H9 (cell line): ENCODE measurements at regions not wholly inside any gene's neighbourhood (a gene's known extent, or its start where the extent isn't known, plus 50 kb on each side); places are given as distances from the start of the nearest gene placed in this dataset.

Source experiments
- DNase-seq: peaks from one replicate; pipeline ENCODE4 v3.0.0-alpha.2; 2017
- H2AFZ ChIP-seq: one replicate; pipeline ENCODE4 v1.6.1; 2013; ENCODE audit warnings: mild to moderate bottlenecking, low read length, control low read depth, moderate library complexity
- H2AK5ac ChIP-seq: 2 replicates; pipeline ENCODE4 v1.6.1; 2013; ENCODE audit warnings: low read length, control low read depth, mixed read lengths; ENCODE audit not compliant: insufficient read length
- H2BK120ac ChIP-seq: one replicate; pipeline ENCODE4 v1.6.1; 2013; ENCODE audit warnings: low read depth, mild to moderate bottlenecking, low read length, control low read depth, inconsistent platforms; ENCODE audit not compliant: poor library complexity, severe bottlenecking
- H2BK12ac ChIP-seq: 2 replicates; pipeline ENCODE4 v1.6.1; 2013; ENCODE audit warnings: low read length, control low read depth, mixed read lengths, low read depth; ENCODE audit not compliant: insufficient read length
- H2BK15ac ChIP-seq: 2 replicates; pipeline ENCODE4 v1.6.1; 2013; ENCODE audit warnings: low read depth, low read length, control low read depth
- H2BK20ac ChIP-seq: one replicate; pipeline ENCODE4 v1.6.1; 2013; ENCODE audit warnings: low read depth, mild to moderate bottlenecking, low read length, control low read depth, inconsistent platforms; ENCODE audit not compliant: poor library complexity, severe bottlenecking
- H2BK5ac ChIP-seq: 2 replicates; pipeline ENCODE4 v1.6.1; 2013; ENCODE audit warnings: low read length, control low read depth, mixed read lengths; ENCODE audit not compliant: insufficient read length
- H3K14ac ChIP-seq: 2 replicates; pipeline ENCODE4 v1.6.1; 2013; ENCODE audit warnings: low read length, control low read depth; ENCODE audit not compliant: insufficient read depth
- H3K18ac ChIP-seq: 2 replicates; pipeline ENCODE4 v1.6.1; 2013; ENCODE audit warnings: low read depth, mild to moderate bottlenecking, mixed read lengths, low read length, control low read depth; ENCODE audit not compliant: insufficient read length
- H3K23ac ChIP-seq: 2 replicates; pipeline ENCODE4 v1.6.1; 2013; ENCODE audit warnings: low read length, control low read depth, mixed read lengths, low read depth; ENCODE audit not compliant: insufficient read length
- H3K23me2 ChIP-seq: 2 replicates; pipeline ENCODE4 v1.6.1; 2013; ENCODE audit warnings: low read depth, mild to moderate bottlenecking, mixed read lengths, low read length, control low read depth; ENCODE audit not compliant: insufficient read length, poor library complexity, severe bottlenecking
- H3K27ac ChIP-seq: 2 replicates; pipeline ENCODE4 v1.5.1; 2013; ENCODE audit warnings: low read length, control low read depth, mixed read lengths, low read depth; ENCODE audit not compliant: insufficient read length
- H3K27me3 ChIP-seq: 2 replicates; pipeline ENCODE4 v1.6.1; 2013; ENCODE audit warnings: low read length, control low read depth, inconsistent platforms; ENCODE audit not compliant: insufficient read depth
- H3K4ac ChIP-seq: 2 replicates; pipeline ENCODE4 v1.6.1; 2013; ENCODE audit warnings: low read depth, mild to moderate bottlenecking, control low read depth, inconsistent platforms, low read length, moderate library complexity
- H3K4me1 ChIP-seq: 2 replicates; pipeline ENCODE4 v1.6.1; 2013; ENCODE audit warnings: low read length, control low read depth, inconsistent platforms; ENCODE audit not compliant: insufficient read depth
- H3K4me2 ChIP-seq: 2 replicates; pipeline ENCODE4 v1.6.1; 2013; ENCODE audit warnings: low read length, control low read depth, mixed read lengths; ENCODE audit not compliant: insufficient read length, insufficient read depth
- H3K56ac ChIP-seq: 2 replicates; pipeline ENCODE4 v1.6.1; 2013; ENCODE audit warnings: low read depth, mild to moderate bottlenecking, mixed read lengths, low read length, control low read depth; ENCODE audit not compliant: insufficient read length
- H3K79me1 ChIP-seq: 2 replicates; pipeline ENCODE4 v1.6.1; 2013; ENCODE audit warnings: low read depth, mild to moderate bottlenecking, moderate library complexity, low read length, control low read depth, inconsistent platforms; ENCODE audit not compliant: insufficient read depth, poor library complexity, severe bottlenecking
- H3K79me2 ChIP-seq: 2 replicates; pipeline ENCODE4 v1.6.1; 2013; ENCODE audit warnings: low read length, control low read depth, inconsistent platforms; ENCODE audit not compliant: insufficient read depth
- H3K9ac ChIP-seq: 2 replicates; pipeline ENCODE4 v1.6.1; 2013; ENCODE audit warnings: low read length, control low read depth, mixed read lengths; ENCODE audit not compliant: insufficient read length; ENCODE audit errors: extremely low read depth
- H3K9me3 ChIP-seq: one replicate; pipeline ENCODE4 v1.6.1; 2013; ENCODE audit warnings: low read depth, low read length, inconsistent platforms; ENCODE audit not compliant: control insufficient read depth
- H3T11ph ChIP-seq: one replicate; pipeline ENCODE4 v1.6.1; 2013; ENCODE audit warnings: mild to moderate bottlenecking, low read length, control low read depth, inconsistent platforms
- H4K20me1 ChIP-seq: one replicate; pipeline ENCODE4 v1.6.1; 2013; ENCODE audit not compliant: control insufficient read depth, insufficient read length, insufficient read depth
- H4K5ac ChIP-seq: 2 replicates; pipeline ENCODE4 v1.6.1; 2013; ENCODE audit warnings: low read depth, mild to moderate bottlenecking, mixed read lengths, low read length, control low read depth; ENCODE audit not compliant: insufficient read length
- H4K8ac ChIP-seq: replicated peaks from 2 replicates; pipeline ENCODE4 v1.6.1; 2013; ENCODE audit warnings: low read length, control low read depth, mixed read lengths, low read depth; ENCODE audit not compliant: insufficient read length
- H4K91ac ChIP-seq: 2 replicates; pipeline ENCODE4 v1.6.1; 2013; ENCODE audit warnings: low read depth, mild to moderate bottlenecking, moderate library complexity, mixed read lengths, low read length, control low read depth; ENCODE audit not compliant: insufficient read length
- H3K27ac Mint-ChIP-seq, 3 experiments: 2 replicates in 2 of 3; 3 replicates in 1 of 3; pipeline ENCODE4 v1.8.0; 2020 to 2021; ENCODE audit warnings: mixed read lengths in 3 of 3, mild to moderate bottlenecking in 1 of 3, moderate library complexity in 1 of 3
- H3K27me3 Mint-ChIP-seq: 2 replicates; pipeline ENCODE4 v1.8.0; 2021; ENCODE audit warnings: low read depth, mild to moderate bottlenecking, moderate library complexity, mixed read lengths
- H3K36me3 Mint-ChIP-seq, 3 experiments: 2 replicates in 2 of 3; 3 replicates in 1 of 3; pipeline ENCODE4 v1.8.0; 2020 to 2021; ENCODE audit warnings: low read depth in 3 of 3, mixed read lengths in 3 of 3; ENCODE audit not compliant: insufficient read depth in 1 of 3
- H3K4me1 Mint-ChIP-seq, 2 experiments: 2 replicates each; pipeline ENCODE4 v1.8.0; 2020; ENCODE audit warnings: mixed read lengths in 2 of 2
- H3K4me3 Mint-ChIP-seq, 2 experiments: 2 replicates in 1 of 2; 3 replicates in 1 of 2; pipeline ENCODE4 v1.8.0; 2020 to 2021; ENCODE audit warnings: mild to moderate bottlenecking in 2 of 2, mixed read lengths in 2 of 2, moderate library complexity in 1 of 2
- H3K9me3 Mint-ChIP-seq, 2 experiments: 2 replicates in 1 of 2; 3 replicates in 1 of 2; pipeline ENCODE4 v1.8.0; 2020; ENCODE audit warnings: mild to moderate bottlenecking in 2 of 2, mixed read lengths in 2 of 2, moderate library complexity in 1 of 2
- CTCF ChIP-seq: fragments of 200-600 bp; sonication (generic); conservative IDR thresholded peaks from 3 replicates; pipeline ENCODE4 v1.8.0; 2021; ENCODE audit warnings: antibody characterized with exemption, mild to moderate bottlenecking
- WGBS: extraction: QIAGEN DNeasy Blood & Tissue Kit; methylation state at CpG from one replicate; pipeline ENCODE4 v1.1.7; 2013; ENCODE audit warnings: missing lambda C conversion rate, low lambda C conversion rate, mixed read lengths; ENCODE audit not compliant: insufficient read length; ENCODE audit errors: extremely low coverage; 5-methylcytosine and 5-hydroxymethylcytosine counted together

- no peak overlapping the region for H3K14ac ChIP-seq
- peaks cover 2% of the 10 kb centered on the region for H3K27me3 ChIP-seq
- no peak overlapping the region for H3T11ph ChIP-seq
- no peak overlapping the region for H3K23ac ChIP-seq
- H4K5ac ChIP-seq = no peak overlapping the region
- no peaks in the 10 kb centered on the region for H3K79me2 ChIP-seq
- Mint-ChIP-seq H3K27ac (no peak overlapping the region), H3K9me3 (no peaks in the 10 kb centered on the region; a peak in 1 of 5 replicates), H3K4me1 (peaks cover 3% of the 10 kb centered on the region in 2 experiments), H3K27me3 (peaks cover 32% of the 10 kb centered on the region), H3K4me3 (no peak overlapping the region), H3K36me3 (no peaks in the 10 kb centered on the region)
- no peak overlapping the region for H2BK5ac ChIP-seq
- H3K4ac ChIP-seq = no peak overlapping the region
- no peak for DNase-seq
- no peak overlapping the region for H2BK12ac ChIP-seq
- H4K20me1 ChIP-seq = no peaks in the 10 kb centered on the region
- no peak overlapping the region for H2AFZ ChIP-seq
- H4K91ac ChIP-seq = no peak overlapping the region
- no peak overlapping the region for H2AK5ac ChIP-seq
- H3K18ac ChIP-seq = no peak overlapping the region
- H3K56ac ChIP-seq = no peak overlapping the region
- H3K79me1 ChIP-seq = no peaks in the 10 kb centered on the region
- no peak for TF ChIP-seq CTCF
- no peak overlapping the region for H3K9ac ChIP-seq
- H3K27ac ChIP-seq = no peak overlapping the region
- H2BK15ac ChIP-seq = no peak overlapping the region
- H4K8ac ChIP-seq = no peak overlapping the region
- H2BK20ac ChIP-seq = no peak overlapping the region
- H2BK120ac ChIP-seq = no peak overlapping the region
- H3K9me3 ChIP-seq = no peaks in the 10 kb centered on the region
- no peaks in the 10 kb centered on the region for H3K23me2 ChIP-seq
- no peak overlapping the region for H3K4me2 ChIP-seq
- no peaks in the 10 kb centered on the region; the same call in 1 of the 2 replicates for H3K4me1 ChIP-seq
- WGBS = no CpG with 5 or more reads among the region's 3 CpGs
These were observed 503.6 kb upstream of the TNP1 start for GRCh38 chr2:217363470-217363869.
